HG03571 (cell line): ENCODE measurements at regions not wholly inside any gene's neighbourhood (a gene's known extent, or its start where the extent isn't known, plus 50 kb on each side); places are given as distances from the start of the nearest gene placed in this dataset.

ENCODE experiments used
- ATAC-seq: cut with Tn5 transposase; IDR thresholded peaks from one replicate; pipeline ENCODE4 v1.9.1; 2021; ENCODE audit not compliant: unreplicated experiment

DNA sequence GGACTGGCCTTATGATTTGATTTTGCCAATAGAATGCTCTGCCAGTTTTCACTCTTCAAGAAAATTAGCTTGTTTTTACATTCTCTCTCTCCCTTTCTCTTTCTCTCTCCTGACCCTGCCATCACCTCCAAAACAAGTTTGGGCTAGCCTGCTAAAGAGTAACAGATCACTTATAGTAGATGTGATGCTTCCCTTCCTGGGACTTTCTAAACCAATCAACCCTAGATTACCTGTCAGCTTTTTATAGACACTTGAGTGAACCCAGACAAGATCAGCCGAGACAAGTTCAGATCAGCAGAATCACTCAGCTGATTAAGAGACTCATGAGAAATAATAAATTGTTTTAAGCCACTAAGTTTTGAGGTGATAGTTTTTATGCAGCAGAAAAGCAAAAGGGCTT, 521.2 kb downstream of the ANKRD50 start:
- ATAC-seq: no peak

DNA sequence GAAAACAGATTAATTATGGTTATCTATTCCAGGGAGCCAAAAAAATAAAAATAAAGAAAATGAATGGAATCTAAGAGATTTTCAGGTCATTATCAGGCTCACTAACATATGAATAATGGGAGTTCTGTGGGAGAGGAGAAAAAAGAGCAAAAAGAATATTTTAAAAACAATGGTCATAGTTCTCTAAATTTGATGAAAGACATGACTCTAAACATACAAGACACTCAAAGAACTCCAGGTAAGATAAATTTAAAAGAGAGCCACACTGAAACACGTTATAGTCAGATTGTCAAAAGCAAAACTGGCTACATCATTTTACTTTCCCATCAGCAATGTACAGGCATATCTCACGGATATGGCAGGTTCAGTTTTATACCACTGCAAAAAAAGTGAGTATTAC, 520.0 kb downstream of the ANKRD50 start:
- ATAC-seq: no peak

DNA sequence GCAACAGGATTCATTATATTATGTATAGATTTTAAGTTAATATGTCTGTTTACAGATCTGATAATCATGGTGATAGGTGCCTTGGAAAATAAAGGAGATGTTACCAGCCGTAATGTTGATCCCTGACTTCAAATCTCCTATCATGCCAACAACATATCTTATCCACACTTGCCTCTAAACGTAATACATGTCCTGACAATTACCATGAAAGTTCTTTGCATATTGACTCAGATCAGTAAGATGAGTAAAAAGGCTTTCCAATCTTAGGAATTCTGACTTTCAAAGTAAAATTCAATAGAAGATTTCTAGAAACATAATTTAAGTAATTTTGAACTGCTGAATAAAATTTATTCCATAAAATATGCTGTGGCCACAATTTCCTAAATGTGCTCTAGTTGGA, 513.3 kb downstream of the ANKRD50 start:
- ATAC-seq: no peak

DNA sequence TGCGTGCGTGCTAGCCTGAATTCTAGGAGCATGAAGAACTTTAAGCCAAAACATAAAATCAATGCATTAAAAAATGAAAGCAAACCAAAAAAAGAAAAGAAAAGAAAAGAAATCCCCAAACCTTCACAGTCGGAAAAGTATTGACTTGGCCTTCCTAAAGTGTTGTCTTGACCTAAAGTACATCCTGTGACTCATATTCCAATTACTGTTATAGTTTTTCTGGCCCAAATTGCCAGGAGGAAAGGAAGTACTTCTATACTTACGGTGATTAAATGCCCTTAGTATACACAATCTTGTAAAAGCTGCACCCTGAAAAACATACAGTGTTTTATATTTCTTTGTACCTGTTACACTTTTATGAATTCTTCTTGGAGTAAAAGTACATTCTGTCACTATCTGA, 512.8 kb downstream of the ANKRD50 start:
- no peak for ATAC-seq

DNA sequence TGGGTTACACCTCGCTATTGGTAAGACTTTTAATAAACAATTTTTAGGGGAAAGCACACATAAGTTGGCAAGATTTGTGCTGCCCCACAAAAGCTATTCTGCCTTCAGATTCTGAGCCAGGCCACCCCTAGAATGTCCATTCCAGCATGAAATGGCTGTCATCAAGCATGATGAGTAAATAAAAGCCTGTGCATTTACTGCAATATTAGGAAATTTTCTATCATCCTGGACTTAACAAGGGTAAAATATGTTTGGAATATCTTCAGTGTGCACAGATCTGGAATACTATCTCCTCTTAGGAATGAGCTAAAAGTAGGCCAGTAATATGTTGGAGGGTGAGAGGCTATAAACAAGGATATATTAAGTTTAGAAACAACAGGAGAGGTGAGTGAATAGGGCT, 510.9 kb downstream of the ANKRD50 start:
- ATAC-seq: no peak

DNA sequence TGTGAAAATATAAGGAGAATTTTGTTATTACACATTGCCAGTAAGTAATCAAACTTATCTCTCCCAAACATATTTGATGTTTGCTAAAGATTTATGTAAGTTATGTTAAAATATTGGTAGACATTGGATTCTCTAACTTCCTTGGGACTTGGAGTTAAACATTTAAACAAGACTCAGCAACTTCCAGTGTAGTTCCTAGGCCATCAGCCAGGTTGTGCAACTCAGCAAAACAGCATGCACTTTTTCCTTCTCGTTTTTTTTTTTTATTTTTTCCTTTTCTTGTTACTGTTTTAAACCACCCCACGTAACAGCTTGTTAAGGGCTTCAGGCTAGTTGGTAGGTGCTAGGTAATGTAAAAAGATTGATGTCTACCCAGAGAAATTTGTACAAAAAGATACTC, 510.4 kb downstream of the ANKRD50 start:
- ATAC-seq: no peak

DNA sequence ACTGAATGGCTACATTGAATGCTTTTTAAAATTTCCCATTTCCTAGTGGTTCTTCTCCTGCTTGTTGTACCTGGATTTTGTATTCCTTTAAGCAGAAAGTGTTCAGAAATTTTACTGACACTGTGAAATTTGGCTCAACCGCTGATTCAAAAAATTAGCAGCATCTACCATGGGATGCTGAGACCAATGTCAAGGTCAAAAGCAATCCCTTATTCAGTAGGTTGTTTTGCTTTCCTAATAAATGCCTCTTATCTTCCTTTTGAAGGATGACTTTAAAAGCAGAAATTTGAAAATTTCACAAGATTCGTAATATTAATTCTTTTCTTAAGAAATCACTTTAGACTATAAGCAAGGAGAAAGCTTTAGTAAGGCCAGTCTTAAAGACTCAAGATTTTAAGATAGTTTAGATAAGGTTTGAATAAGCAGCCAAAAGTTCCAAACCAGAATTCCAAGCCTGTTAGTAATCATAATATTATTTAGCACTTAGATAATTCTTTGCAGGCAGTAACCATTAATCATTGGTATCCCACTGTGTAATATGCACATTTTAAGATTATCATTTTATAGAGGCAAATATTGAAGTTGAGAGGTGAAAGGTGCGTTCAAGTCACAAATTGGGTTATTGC, 508.8 kb downstream of the ANKRD50 start:
- no peak for ATAC-seq

DNA sequence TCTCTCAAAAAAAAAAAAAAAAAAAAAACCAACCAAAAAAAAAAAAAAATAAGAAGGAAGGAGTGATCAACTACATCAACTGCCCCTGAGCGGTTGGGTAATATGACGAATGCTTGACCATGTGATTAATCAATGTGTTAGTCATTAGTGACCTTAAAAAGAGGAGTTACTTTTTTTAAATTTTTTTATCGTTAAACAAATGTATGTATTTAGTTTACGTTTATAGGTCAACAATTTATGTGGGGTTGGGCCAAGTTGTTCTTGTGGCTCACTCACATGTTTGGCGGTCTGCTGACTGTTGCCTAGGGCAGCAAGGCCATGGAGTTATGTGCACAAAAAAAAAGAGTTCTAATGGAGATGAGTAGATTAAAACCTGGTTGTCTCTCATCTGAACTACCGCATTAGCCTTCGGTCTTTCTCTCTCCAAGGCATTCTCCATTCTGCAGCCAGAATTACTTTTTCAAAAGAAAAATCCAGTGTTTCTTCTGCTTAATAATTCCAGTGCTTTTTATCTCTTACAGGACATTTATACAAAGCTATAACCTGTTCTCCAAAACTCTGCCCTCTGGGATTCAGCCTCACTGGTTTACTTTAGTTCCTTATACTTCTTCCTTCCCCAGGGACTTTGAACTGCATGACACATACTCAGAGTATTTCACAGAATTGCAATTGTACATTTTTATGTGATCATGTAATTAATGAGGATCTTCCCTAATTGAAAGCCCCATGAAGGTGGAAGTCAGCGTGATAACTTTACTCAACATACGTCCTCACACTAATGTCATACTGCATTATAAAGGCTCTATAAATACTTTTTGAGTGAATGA, 505.5 kb downstream of the ANKRD50 start:
- ATAC-seq: no peak

DNA sequence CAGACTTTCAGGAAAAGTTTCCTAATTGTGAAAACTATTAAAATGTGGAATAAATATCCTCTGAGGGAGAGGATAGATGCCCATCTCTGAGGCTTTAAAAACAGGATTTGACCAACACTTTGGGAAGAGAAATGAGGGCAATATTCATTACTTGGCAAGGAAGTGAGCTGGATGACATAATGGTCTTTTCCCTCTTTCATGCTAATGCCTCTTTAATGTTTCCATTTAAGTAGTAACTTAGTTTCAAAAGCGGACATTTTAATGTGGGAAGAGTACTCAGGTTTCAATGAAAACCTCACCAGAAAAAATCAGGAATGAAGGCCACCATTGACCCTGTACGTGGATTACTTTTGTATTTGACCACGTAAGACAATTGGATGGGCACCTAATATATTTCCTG, 503.3 kb downstream of the ANKRD50 start:
- no peak for ATAC-seq

DNA sequence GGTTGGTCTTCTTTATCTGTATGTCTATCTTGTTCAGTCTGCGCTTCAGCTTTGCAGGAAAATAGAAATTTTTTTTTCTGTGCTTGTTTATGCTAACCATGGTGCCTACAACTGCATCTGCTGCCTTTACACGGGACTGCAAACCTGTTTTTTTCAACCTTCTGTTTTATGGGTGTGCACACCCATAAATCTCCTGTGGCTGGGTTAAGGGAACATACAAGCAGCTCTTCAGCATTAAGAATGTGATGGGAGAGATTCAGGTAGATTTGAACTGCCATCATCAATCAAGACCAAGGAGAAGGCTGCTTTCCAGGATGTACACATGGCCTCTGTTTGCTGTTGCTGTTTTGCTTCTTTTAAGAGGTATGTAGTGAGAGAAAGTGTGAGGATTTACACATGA, 502.9 kb downstream of the ANKRD50 start:
- ATAC-seq: no peak

DNA sequence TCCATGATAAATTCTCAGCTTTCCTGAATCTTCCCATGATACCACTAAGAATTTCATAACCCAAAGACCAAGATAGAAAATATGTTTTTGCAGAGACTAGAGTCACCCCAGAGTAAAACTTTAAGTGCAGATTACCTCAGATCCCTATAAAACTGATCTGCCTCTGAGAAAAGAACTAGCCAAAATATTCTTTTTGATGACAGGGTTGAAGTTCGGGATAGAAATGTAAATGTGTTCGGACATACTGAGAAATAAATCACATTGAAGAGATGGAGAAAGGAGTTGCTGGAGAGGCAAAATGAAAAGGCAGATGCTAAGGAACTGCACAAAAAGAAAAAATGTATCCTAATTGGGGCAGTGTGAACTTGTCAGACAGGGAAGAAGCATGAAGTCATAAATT, 501.8 kb downstream of the ANKRD50 start:
- no peak for ATAC-seq

DNA sequence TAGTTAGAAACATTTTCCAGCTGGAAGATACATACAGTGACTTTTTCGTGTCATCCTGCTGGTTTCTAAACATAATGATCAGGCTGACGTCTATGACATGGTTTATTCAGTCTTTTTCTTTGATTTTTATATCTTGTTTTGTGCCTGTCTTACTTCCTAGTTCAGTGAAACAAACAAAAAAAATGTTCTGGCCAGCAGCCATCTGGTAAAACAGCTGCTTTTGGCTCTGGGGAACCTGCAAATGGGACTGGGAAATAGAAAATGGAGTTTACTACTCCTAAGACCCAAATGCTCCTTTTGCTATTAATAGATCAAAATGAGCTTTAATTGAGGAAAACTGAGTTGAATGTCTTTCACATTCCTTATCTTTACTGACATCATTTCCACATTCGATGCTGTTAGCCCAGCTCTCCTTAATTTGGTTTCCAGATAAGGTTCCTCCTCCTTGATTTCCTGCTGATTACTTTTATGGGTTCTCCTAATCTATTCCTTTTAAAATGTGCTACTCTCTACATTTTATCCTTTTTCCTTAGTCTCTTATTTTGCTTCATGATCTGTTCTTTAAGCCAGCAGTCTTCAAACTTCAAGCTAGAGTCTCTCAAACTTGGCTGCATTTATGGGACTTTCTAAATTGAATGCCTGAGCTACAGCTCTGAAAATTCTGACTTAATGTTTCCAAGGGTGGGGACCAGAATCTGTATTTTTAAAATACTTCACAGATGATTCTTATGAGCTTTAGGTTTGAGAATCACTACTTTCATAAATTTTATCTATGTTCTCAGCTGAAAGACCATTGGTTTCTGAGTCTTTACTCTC, 499.5 kb downstream of the ANKRD50 start:
- no peak for ATAC-seq

DNA sequence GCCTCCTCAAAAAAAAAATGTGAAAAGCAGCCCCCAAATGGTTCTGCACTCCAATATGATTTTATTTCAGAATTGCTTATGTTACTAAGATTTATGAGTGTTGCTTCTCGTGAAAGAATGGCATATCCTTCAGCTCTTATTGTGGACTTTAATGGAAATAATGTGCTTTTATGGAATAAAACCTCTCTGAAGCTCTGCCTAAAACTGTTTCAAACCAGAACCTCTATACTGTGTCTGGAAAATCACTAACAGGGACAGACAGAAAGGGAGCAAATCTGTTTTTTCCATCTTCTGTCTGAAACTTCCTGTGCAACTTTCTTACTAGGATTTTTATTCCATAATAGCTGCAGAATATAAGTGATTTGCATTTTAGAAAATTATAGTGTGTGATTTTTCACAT, 493.1 kb downstream of the ANKRD50 start:
- no peak for ATAC-seq

DNA sequence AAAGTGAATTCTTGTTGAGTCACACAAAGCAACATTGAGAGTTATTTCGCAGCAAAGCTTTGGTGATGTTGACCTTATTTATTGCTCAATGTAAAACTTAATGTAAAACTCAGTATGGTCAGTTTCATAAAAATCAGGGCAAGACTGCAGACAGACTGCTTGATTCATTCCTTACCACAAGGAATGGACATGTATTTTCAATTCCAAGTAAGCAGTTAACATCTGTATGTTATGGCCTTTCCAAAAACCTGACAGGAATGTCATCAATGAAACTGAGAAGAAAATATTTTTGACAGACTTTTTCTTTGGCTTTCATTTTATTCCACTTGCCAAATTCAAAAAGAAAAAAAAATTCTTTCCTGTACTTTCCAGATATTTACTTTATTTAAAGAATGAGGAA, 488.3 kb downstream of the ANKRD50 start:
- no peak for ATAC-seq

DNA sequence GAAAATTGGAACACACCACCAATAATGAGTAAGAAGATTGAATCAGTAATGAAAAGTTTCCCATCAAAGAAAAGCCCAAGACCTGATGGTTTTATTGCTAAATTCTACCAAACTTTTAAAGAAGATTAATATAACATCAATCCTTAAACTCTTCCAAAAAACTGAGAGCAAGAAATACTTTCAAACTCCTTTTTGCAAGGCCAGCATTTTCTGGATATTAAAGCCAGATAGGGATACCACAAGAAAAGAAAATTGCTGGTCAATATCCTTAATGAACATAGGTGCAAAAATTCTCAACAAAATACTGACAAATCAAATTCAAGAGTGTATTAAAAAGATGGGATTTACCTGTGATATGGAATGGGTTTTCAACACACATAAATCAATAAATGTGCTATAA, 484.6 kb downstream of the ANKRD50 start:
- ATAC-seq: no peak

DNA sequence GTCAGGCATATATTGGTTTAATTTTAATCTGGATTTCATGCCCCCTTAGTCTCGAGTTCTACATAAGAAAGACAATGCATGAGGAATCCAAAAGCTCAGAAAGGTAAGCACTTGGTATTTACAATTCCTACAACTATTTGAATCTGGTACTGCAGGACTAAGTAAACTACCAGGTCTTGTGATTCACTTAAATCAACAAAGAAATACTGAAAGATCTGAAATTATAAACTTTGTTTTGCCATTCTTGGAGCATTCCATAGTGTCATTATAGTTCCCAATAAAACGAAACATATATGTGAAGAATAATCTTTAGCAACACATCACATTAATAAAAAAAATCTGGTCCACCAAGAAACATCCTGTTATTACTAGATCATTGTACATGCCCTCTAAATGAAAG, 482.3 kb downstream of the ANKRD50 start:
- no peak for ATAC-seq

DNA sequence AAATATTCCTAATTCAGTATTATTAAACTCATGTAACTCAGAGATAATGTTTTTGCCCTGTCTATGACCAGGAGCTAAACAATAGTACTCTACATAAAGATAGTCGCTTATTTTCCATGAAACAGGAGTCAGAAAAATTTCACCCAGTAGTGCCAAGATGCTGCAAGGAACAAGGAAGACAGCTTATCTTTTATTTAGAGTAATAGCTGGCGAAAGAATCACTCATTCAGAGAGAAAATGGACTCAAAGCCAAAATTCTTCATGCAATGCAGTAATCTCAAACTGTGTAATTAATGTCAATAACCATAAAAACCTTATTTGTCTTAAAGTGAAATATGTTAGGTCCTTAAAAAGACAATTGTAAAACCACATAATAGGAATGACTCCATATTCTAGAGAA, 477.8 kb downstream of the ANKRD50 start:
- no peak for ATAC-seq

DNA sequence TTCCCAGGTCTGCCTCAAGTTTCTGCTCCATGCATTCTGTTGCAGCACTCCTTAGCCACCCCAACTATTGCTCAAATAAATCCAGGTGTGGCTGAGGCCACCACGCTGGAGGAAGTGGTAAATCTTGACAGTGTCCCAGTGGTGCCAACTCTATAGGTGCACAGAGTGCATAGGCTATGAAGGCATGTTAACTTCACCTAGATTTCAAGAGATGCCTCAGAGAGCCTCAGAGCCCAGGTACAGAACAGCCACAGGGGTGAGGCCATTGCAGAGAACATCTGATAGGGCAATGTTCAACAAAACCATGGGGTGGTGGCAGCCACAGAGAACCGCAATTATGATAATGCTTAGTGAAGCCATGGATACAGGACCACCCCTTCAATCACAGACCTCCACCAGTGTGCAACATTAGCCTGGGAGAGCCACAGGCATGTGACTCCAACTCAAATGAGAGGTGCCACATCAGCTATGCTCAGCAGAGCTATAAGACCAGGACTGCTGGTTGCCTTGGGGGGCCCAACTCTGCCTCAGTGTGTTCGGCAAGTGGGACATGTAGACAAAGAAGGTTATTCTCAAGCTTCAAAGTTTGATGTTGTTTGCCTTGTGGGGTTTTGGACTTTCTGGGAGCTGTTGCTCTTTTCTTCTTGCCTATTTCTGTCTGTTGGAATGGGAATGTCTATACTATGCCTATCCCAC, 468.7 kb downstream of the ANKRD50 start:
- no peak for ATAC-seq

DNA sequence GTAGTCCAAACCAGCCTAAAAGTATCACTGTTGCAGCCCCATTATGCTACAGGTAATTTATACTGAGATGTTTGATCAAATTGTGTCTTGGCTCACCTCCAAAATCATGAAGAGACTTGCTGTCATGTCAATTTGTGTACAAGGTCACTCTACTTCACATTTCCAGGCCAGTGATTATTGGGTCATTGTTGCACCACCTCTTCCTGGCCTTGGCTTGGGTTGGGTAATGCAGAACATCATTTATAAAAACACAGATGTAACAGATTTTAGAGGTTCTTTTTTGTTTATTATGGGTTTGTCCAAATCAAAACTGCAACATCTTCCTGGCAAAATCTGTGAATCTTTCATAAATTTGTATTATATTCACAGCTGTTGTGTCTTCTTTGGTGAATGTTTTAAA, 459.5 kb downstream of the ANKRD50 start:
- ATAC-seq: no peak

DNA sequence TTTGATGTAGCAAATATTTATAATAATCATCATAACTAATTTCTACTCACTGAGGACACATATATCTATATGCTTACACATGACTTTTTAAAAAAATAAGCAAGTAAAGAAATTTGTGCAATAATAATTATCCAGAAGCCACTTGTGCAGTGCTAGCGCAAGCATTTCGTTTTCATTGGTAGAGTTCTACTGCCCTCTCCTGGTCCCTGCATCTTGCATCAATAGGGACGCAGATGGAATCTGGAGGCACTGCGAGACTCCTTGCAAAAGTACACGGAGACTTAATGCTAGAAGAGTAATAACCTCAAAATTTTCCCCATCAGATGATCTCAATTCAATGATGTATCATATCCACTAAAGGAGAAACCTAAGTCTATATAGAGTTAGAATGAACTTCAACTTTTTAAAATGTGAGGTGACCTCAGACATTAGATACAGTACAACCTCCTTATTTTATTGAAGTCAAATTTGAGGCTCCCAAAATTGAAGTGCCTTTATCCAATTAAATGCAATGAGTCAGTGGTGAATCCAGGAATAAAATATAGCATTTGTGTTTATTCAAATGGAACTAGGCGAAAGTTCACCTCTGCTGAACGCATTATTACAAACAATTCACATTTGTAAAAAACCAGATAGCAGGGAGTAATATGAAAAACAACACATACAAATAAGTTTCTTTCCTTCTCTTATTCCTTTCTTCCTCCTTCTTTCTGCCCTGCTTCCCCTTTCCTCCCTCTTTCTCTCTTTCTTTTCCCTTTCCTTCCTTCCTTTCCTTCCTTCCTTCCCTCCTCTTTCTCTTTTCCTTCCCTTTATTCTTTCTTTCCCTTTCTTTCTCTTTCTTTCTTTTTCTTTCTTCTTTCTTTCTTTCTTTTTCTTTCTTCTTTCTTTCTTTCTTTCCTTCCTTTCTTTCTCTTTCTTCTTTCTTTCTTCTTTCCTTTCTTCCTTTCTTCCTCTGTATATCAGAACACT, 450.0 kb downstream of the ANKRD50 start:
- ATAC-seq: peak; percentile 80
